K562 (cell line): ENCODE measurements at regions not wholly inside any gene's neighbourhood (a gene's known extent, or its start where the extent isn't known, plus 50 kb on each side); places are given as distances from the start of the nearest gene placed in this dataset.
A peak's percentile ranks its signal among the peaks of the same experiment; 100 is the strongest.

ENCODE experiments used
- ATAC-seq: fragments of 200-7000 bp; cut with Tn5 transposase; 3 replicates; pipeline ENCODE4 v1.9.1; 2020; ENCODE audit warnings: moderate library complexity
- BruUV-seq: library from RNA; stranded (reverse); fragments of 400-500 nt; replicated peaks from 2 replicates; lab custom pipeline; 2021; lab: Mats Ljungman, UMichigan
- CTCF ChIA-PET: fragments of 300-600 bp; formaldehyde crosslinking; extraction: SDS; loops from one replicate; lab custom pipeline; 2021; ENCODE audit warnings: low intra/inter-chr PET ratio; lab: Yijun Ruan, JAX
- POLR2A ChIA-PET: fragments of 300-600, 350-650 bp; sonication (Branson Sonifier 250); formaldehyde crosslinking; extraction: SDS; loops from one replicate; lab custom pipeline; 2021; ENCODE audit warnings: antibody characterized with exemption, inconsistent platforms; lab: Yijun Ruan, JAX
- DNase-seq, 4 experiments: peaks; one replicate each; pipeline versions ENCODE4 v3.0.0 to v3.0.0-alpha.2; 2011 to 2018; ENCODE audit warnings: low spot score in 3 of 4, mixed read lengths in 3 of 4; ENCODE audit errors: extremely low read depth in 1 of 4
- FAIRE-seq: peaks from 2 replicates; lab custom pipeline; 2011; peaks lifted over from hg19 to GRCh38; lab: Jason Lieb, UNC
- H2AFZ ChIP-seq: 2 replicates; pipeline ENCODE4 v1.6.0; 2011; ENCODE audit warnings: low read depth, low read length, control low read depth, inconsistent platforms
- H3K27ac ChIP-seq: fragments of 200-600 bp; 3 replicates; pipeline ENCODE4 v1.8.0; 2011; ENCODE audit warnings: low read depth, mild to moderate bottlenecking, control low read depth, inconsistent platforms, low read length, moderate library complexity, mixed read lengths; ENCODE audit errors: extremely low read depth
- H3K27me3 ChIP-seq, 2 experiments: fragments of 300-600 bp in 1 of 2; 2 replicates in 1 of 2; 3 replicates in 1 of 2; pipeline versions ENCODE4 v1.6.0 to v1.8.0; 2011; ENCODE audit warnings: inconsistent platforms in 2 of 2, low read length in 2 of 2, mild to moderate bottlenecking in 1 of 2, mixed read lengths in 1 of 2, moderate library complexity in 1 of 2; ENCODE audit not compliant: control insufficient read depth in 2 of 2, insufficient read depth in 2 of 2
- H3K36me3 ChIP-seq: fragments of 300-600 bp; 3 replicates; pipeline ENCODE4 v1.8.0; 2011; ENCODE audit warnings: mild to moderate bottlenecking, low read length, inconsistent platforms; ENCODE audit not compliant: control insufficient read depth, insufficient read depth
- H3K4me1 ChIP-seq, 2 experiments: fragments of 200-600 bp in 1 of 2; replicated peaks in 1 of 2; 2 replicates in 1 of 2; 3 replicates in 1 of 2; pipeline versions ENCODE4 v1.5.1 to v1.8.0; 2011; ENCODE audit warnings: inconsistent platforms in 2 of 2, low read length in 2 of 2, mild to moderate bottlenecking in 1 of 2, mixed read lengths in 1 of 2, moderate library complexity in 1 of 2; ENCODE audit not compliant: control insufficient read depth in 2 of 2, insufficient read depth in 2 of 2
- H3K4me2 ChIP-seq: 2 replicates; pipeline ENCODE4 v1.6.1; 2011; ENCODE audit warnings: low read length, control low read depth, inconsistent platforms, mixed read lengths; ENCODE audit not compliant: insufficient read depth
- H3K4me3 ChIP-seq: fragments of 200-600 bp; sonication (generic), shearing (Covaris generic); 2 replicates; pipeline ENCODE4 v1.5.1; 2016; ENCODE audit warnings: control low read depth, inconsistent platforms
- H3K79me2 ChIP-seq: fragments of 200-600 bp; 3 replicates; pipeline ENCODE4 v1.8.0; 2011; ENCODE audit warnings: low read length, inconsistent platforms; ENCODE audit not compliant: control insufficient read depth, insufficient read depth
- H3K9ac ChIP-seq, 2 experiments: 2 replicates each; pipeline versions ENCODE4 v1.6.0 to v1.6.1; 2011; ENCODE audit warnings: low read depth in 2 of 2, low read length in 2 of 2, control low read depth in 1 of 2, inconsistent platforms in 1 of 2, mild to moderate bottlenecking in 1 of 2, mixed read lengths in 1 of 2; ENCODE audit not compliant: insufficient read depth in 1 of 2
- H3K9me1 ChIP-seq: one replicate; pipeline ENCODE4 v1.6.0; 2011; ENCODE audit warnings: inconsistent platforms, mild to moderate bottlenecking, low read length, moderate library complexity; ENCODE audit not compliant: control insufficient read depth, insufficient read depth
- H3K9me3 ChIP-seq: replicated peaks from 2 replicates; pipeline ENCODE4 v1.5.1; 2011; ENCODE audit warnings: low read depth, low read length, inconsistent platforms; ENCODE audit not compliant: control insufficient read depth, insufficient read depth
- H4K20me1 ChIP-seq: replicated peaks from 2 replicates; pipeline ENCODE4 v1.6.1; 2011; ENCODE audit warnings: low read length, inconsistent platforms, mixed read lengths; ENCODE audit not compliant: control insufficient read depth, insufficient read depth
- ATF2 ChIP-seq: sonication (generic); formaldehyde crosslinking; IDR thresholded peaks from 2 replicates; pipeline ENCODE4 v1.8.1; 2022; ENCODE audit warnings: missing genetic modification reagents
- BRF2 ChIP-seq: IDR thresholded peaks from 3 replicates; pipeline ENCODE4 v1.6.1; 2011; ENCODE audit warnings: borderline replicate concordance, mild to moderate bottlenecking; ENCODE audit not compliant: insufficient read length, insufficient read depth
- EGR1 ChIP-seq: fragments of 450-650 bp; conservative IDR thresholded peaks from 2 replicates; pipeline ENCODE4 v1.6.1; 2017; ENCODE audit warnings: mild to moderate bottlenecking
- SMAD2 ChIP-seq: fragments of 150-350 bp; IDR thresholded peaks from 2 replicates; pipeline ENCODE4 v1.6.1; 2014; ENCODE audit warnings: low read depth, mild to moderate bottlenecking, low read length
- WGBS: fragments of 100-300 bp; shearing (Covaris generic); methylation state at CpG from one replicate; pipeline ENCODE4 v1.1.6; 2016; ENCODE audit warnings: low coverage, mixed read lengths; ENCODE audit not compliant: insufficient coverage; ENCODE audit errors: missing lambda C conversion rate; 5-methylcytosine and 5-hydroxymethylcytosine counted together
- in situ Hi-C: fragments of 300-500 bp; cut with MboI; formaldehyde crosslinking; loops from 4 replicates; pipeline ENCODE4 v1.15.0; 2018; ENCODE audit warnings: inconsistent platforms, mixed read lengths
- intact Hi-C: fragments of 100-400 bp; cut with micrococcal nuclease; formaldehyde crosslinking; loops from 2 replicates; pipeline ENCODE4 v1.14.2; 2022

- intact Hi-C loops, result no loop called here
- WGBS, result 0% methylated on average over 2 of the region's 2 CpGs
- H3K9me1 ChIP-seq, result no peaks in the 10 kb centered on the region
- no peaks in the 10 kb centered on the region for H4K20me1 ChIP-seq
- no peak for FAIRE-seq
- peak; percentile 23; the same call in 1 of the 2 replicates for TF ChIP-seq EGR1
- TF ChIP-seq ATF2 (CRISPR knock-in tag), result no peak
- no peak for TF ChIP-seq SMAD2
- TF ChIP-seq BRF2, result no peak
- TF ChIP-seq, all 486 proteins: peak for 1
- in situ Hi-C loops, result no loop called here
- no peaks in the 10 kb centered on the region for H3K4me1 ChIP-seq
- DNase-seq (no peak), ATAC-seq (no peak)
- no peaks in the 10 kb centered on the region for H3K27me3 ChIP-seq
- H3K4me2 ChIP-seq, result no peak overlapping the region
- no peaks in the 10 kb centered on the region for H3K79me2 ChIP-seq
- no peaks in the 10 kb centered on the region for H3K9me3 ChIP-seq
- H3K9ac ChIP-seq, result no peak overlapping the region
- CTCF ChIA-PET, result no interaction called here
- POLR2A ChIA-PET, result no interaction called here
- no peak overlapping the region for H3K27ac ChIP-seq
- BruUV-seq, result no TSS peak
- H3K36me3 ChIP-seq, result no peaks in the 10 kb centered on the region
- H3K4me3 ChIP-seq, result no peak overlapping the region
- no peak overlapping the region for H2AFZ ChIP-seq
Observed at GRCh38 chr4:187271848-187272247, 548.2 kb upstream of the FAT1 start.
